ENCODE measurements at regions not wholly inside any gene's neighbourhood (a gene's known extent, or its start where the extent isn't known, plus 50 kb on each side); places are given as distances from the start of the nearest gene placed in this dataset.

GRCh38 chr11:42591841-42592240 lies 720.0 kb upstream of the API5 start:
- no peak overlapping the region for H3K27ac ChIP-seq (replicated peaks)
- H3K27me3 ChIP-seq (ENCODE audit: insufficient read depth, poor library complexity, severe bottlenecking): no peaks in the 10 kb centered on the region
- H3K4me3 ChIP-seq (replicated peaks; ENCODE audit: insufficient read depth, low read length): no peak overlapping the region
- TF ChIP-seq POLR2AphosphoS5 (IDR thresholded peaks at IDR 0.05; ENCODE audit: low read depth) (no peak), GABPA (IDR thresholded peaks at IDR 0.05; ENCODE audit: low read depth) (no peak), SPI1 (IDR thresholded peaks at IDR 0.05; ENCODE audit: borderline replicate concordance, low read depth) (no peak)
- TF ChIP-seq, protein P1, sequence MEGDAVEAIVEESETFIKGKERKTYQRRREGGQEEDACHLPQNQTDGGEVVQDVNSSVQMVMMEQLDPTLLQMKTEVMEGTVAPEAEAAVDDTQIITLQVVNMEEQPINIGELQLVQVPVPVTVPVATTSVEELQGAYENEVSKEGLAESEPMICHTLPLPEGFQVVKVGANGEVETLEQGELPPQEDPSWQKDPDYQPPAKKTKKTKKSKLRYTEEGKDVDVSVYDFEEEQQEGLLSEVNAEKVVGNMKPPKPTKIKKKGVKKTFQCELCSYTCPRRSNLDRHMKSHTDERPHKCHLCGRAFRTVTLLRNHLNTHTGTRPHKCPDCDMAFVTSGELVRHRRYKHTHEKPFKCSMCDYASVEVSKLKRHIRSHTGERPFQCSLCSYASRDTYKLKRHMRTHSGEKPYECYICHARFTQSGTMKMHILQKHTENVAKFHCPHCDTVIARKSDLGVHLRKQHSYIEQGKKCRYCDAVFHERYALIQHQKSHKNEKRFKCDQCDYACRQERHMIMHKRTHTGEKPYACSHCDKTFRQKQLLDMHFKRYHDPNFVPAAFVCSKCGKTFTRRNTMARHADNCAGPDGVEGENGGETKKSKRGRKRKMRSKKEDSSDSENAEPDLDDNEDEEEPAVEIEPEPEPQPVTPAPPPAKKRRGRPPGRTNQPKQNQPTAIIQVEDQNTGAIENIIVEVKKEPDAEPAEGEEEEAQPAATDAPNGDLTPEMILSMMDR (IDR thresholded peaks at IDR 0.05; ENCODE audit: insufficient read depth, low read length): no peak
- TF ChIP-seq, protein P2, sequence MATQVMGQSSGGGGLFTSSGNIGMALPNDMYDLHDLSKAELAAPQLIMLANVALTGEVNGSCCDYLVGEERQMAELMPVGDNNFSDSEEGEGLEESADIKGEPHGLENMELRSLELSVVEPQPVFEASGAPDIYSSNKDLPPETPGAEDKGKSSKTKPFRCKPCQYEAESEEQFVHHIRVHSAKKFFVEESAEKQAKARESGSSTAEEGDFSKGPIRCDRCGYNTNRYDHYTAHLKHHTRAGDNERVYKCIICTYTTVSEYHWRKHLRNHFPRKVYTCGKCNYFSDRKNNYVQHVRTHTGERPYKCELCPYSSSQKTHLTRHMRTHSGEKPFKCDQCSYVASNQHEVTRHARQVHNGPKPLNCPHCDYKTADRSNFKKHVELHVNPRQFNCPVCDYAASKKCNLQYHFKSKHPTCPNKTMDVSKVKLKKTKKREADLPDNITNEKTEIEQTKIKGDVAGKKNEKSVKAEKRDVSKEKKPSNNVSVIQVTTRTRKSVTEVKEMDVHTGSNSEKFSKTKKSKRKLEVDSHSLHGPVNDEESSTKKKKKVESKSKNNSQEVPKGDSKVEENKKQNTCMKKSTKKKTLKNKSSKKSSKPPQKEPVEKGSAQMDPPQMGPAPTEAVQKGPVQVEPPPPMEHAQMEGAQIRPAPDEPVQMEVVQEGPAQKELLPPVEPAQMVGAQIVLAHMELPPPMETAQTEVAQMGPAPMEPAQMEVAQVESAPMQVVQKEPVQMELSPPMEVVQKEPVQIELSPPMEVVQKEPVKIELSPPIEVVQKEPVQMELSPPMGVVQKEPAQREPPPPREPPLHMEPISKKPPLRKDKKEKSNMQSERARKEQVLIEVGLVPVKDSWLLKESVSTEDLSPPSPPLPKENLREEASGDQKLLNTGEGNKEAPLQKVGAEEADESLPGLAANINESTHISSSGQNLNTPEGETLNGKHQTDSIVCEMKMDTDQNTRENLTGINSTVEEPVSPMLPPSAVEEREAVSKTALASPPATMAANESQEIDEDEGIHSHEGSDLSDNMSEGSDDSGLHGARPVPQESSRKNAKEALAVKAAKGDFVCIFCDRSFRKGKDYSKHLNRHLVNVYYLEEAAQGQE (IDR thresholded peaks at IDR 0.05; ENCODE audit: insufficient replicate concordance, low read depth): no peak
- no peak for DNase-seq (ENCODE audit: low read depth in 1 of 2, low spot score in 1 of 2)

DNA sequence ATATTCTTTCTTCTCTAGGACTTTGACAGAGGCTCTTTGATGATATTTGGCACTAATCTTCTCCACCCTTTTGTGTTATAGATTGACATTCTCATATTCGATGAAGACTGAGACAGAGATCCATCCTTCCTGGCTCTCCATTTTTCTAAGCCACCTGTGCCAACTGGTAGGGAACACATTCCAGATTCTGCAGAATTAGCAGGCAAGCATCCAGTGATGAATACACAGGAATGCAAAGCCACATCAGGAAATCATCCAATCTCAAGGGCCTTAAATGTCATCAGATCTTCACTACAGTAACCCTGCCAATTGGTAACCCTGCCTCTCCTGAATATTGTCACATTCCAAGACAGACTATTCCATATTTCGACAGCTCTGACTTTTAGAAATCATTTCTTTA lies 718.4 kb upstream of the API5 start:
- TF ChIP-seq, protein P2 (IDR thresholded peaks at IDR 0.05; ENCODE audit: insufficient replicate concordance, low read depth): no peak
- TF ChIP-seq SPI1 (IDR thresholded peaks at IDR 0.05; ENCODE audit: borderline replicate concordance, low read depth) (no peak), GABPA (IDR thresholded peaks at IDR 0.05; ENCODE audit: low read depth) (no peak), POLR2AphosphoS5 (IDR thresholded peaks at IDR 0.05; ENCODE audit: low read depth) (no peak)
- TF ChIP-seq, protein P1 (IDR thresholded peaks at IDR 0.05; ENCODE audit: insufficient read depth, low read length): no peak

GRCh38 chr11:42595876-42596275 lies 715.9 kb upstream of the API5 start:
- no peak for DNase-seq (ENCODE audit: low read depth in 1 of 2, low spot score in 1 of 2)
- TF ChIP-seq POLR2AphosphoS5 (IDR thresholded peaks at IDR 0.05; ENCODE audit: low read depth) (no peak), GABPA (IDR thresholded peaks at IDR 0.05; ENCODE audit: low read depth) (no peak), SPI1 (IDR thresholded peaks at IDR 0.05; ENCODE audit: borderline replicate concordance, low read depth) (no peak)
- TF ChIP-seq, protein P1 (IDR thresholded peaks at IDR 0.05; ENCODE audit: insufficient read depth, low read length): no peak
- TF ChIP-seq, protein P2 (IDR thresholded peaks at IDR 0.05; ENCODE audit: insufficient replicate concordance, low read depth): no peak

More for the DNA sequence above, 718.4 kb upstream of the API5 start:
- Histone ChIP-seq H3K27ac (replicated peaks) (no peak overlapping the region), H3K27me3 (ENCODE audit: insufficient read depth, poor library complexity, severe bottlenecking) (no peaks in the 10 kb centered on the region), H3K4me3 (replicated peaks; ENCODE audit: insufficient read depth, low read length) (no peak overlapping the region)
- DNase-seq (ENCODE audit: low read depth in 1 of 2, low spot score in 1 of 2): no peak

More at GRCh38 chr11:42595876-42596275, 715.9 kb upstream of the API5 start:
- H3K27me3 ChIP-seq (ENCODE audit: insufficient read depth, poor library complexity, severe bottlenecking): no peaks in the 10 kb centered on the region
- H3K27ac ChIP-seq (replicated peaks): no peak overlapping the region
- no peak overlapping the region for H3K4me3 ChIP-seq (replicated peaks; ENCODE audit: insufficient read depth, low read length)
